Epidermal melanocyte (primary cell): ENCODE measurements at regions not wholly inside any gene's neighbourhood (a gene's known extent, or its start where the extent isn't known, plus 50 kb on each side); places are given as distances from the start of the nearest gene placed in this dataset.

ENCODE experiments used
- DNase-seq: peaks from one replicate; pipeline ENCODE4 v3.0.0; 2011; ENCODE audit warnings: low spot score; ENCODE audit not compliant: insufficient read length

DNA sequence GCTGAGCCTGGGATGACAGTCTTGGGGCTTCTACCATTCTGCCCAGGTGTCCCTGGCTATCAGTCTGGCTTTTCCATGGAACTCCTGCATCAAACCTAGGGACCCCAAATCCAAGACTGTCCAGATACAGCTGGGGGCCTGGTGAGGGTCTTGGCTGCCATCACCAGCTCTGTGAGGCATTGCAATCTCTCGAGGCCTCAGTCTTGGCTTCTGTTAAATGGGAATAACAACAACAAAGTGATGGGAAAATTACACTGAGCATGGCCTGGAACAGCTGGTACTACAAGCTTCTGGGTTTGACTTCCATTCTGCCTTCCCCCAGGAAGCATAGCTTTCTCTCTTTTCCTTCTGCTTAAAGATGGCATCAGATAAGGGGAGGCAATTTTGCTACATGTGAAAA lies 50.0 kb upstream of the LCTL start:
- no peak for DNase-seq

GRCh38 chr15:66617137-66618090 lies 51.6 kb upstream of the LCTL start:
- no peak for DNase-seq

DNA sequence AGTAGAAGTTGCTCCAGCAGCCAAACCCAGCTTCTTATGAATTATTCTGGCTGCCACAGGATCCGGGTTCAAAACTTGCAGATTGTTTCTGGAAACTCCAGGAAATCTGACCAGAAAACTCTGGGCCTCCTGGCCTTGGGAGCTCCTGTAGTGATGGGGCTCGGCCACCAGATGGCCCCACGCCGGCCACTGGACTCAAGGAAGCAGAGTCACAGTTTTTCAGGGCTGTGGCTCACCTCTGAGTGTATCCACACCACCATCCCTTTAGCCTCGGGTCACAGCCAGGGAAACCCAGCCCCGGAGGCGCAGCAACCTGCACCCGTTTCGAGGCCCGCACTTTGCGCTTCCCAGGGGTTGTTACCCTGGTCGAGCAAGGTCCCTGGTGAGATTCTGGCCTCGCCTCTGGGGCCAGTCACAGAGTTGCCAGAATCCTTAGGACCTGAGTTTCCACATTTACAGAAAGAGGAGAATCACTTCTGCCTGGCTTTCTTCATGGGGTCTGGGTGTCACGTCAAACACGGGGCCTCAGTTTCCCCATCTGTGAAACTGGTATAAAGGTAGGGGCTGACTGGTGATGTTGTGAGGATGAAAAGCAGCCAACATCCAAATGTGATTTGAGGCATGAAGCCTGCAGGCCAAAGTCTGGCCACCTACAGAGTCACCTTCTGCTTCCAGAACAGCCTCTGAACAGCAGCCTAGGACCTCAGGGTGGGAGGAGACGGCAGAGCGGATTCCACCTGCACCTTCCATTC lies 53.5 kb upstream of the LCTL start:
- peak; percentile 71 for DNase-seq

DNA sequence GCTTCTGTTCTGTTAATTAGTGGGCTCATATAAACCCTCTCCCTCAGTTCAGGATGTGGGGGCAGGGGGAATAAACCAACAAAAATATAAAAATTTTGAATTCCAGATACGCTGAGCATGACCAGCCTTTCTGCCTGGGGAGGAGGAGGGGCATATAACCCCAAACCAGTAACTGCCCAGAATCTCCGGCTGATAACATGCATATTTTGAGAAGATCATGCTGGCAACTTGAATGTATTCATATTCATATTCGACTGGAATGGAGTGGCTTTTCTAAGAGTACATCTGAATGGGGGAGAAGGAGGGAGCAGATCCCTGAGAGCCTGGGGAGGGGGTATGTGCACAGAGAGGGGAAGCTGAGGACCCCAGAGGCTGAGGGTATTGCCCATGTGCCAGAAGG lies 54.5 kb upstream of the LCTL start:
- no peak for DNase-seq

- DNase-seq = no peak
These were observed 55.0 kb upstream of the LCTL start for GRCh38 chr15:66620744-66621344.

- no peak for DNase-seq
These were observed 56.0 kb upstream of the LCTL start for GRCh38 chr15:66621491-66622467.

GRCh38 chr15:66622591-66623022 lies 56.8 kb upstream of the LCTL start:
- no peak for DNase-seq

DNA sequence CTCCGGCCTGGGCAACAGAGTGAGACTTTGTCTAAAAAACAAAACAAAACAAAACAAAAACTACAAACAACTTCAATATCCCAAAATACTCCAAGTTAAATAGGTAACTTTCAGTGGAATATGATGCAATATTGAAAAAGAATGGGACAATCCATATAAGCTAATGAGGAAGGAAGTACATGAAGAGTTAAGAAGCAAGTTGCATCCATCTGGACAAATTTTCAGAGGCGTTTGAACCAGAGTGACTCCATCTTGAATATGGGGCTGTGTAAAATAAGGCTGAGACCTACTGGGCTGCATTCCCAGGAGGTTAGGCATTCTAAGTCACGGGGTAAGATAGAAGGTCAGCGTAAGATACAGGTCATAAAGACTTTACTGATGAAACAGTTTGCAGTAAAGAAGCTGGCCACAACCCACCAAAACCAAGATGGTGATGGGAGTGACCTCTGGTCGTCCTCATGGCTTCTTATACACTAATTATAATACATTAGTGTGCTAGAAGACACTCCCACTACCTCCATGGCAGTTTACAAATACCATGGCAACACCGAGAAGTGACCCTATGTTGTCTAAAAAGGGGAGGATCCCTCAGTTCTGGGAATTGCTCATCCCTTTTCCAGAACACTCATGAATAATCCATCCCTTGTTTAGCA lies 58.1 kb upstream of the LCTL start:
- DNase-seq = no peak

GRCh38 chr15:66625531-66625930 lies 59.7 kb upstream of the LCTL start:
- no peak for DNase-seq

GRCh38 chr15:66625974-66626373 lies 60.2 kb upstream of the LCTL start:
- DNase-seq = no peak

GRCh38 chr15:66628976-66629723 lies 63.4 kb upstream of the LCTL start:
- DNase-seq = no peak

- no peak for DNase-seq
These were observed 64.2 kb upstream of the LCTL start for GRCh38 chr15:66629817-66630576.

DNA sequence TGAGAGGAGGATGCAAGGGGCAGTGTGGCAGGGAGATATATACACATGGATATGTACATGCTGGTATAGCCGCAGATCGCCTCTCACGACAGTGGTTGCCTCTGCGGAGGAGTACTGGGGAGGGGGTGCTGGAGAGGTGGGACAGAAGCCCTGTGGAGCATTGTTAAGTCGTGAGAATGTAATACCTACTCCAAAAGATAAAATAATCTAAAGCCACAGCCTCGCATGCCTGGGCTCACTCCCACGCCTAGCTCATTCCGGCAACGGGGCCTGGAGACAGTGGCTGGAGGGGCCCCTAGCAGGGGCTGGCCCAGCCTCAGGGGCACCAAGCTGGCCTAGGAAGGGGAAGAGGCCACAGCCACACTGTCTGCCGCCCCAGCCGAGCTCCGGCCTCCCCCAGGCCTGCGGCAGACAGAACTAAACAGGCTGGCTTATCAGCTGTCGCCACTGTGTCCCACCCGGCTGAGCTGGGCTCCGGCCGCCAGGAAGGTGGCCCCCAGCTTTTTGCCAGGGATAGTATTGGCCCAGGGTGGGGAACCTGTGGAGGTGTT lies 65.1 kb upstream of the LCTL start:
- no peak for DNase-seq

- no peak for DNase-seq
These were observed 65.9 kb upstream of the LCTL start for GRCh38 chr15:66631616-66632263.

DNA sequence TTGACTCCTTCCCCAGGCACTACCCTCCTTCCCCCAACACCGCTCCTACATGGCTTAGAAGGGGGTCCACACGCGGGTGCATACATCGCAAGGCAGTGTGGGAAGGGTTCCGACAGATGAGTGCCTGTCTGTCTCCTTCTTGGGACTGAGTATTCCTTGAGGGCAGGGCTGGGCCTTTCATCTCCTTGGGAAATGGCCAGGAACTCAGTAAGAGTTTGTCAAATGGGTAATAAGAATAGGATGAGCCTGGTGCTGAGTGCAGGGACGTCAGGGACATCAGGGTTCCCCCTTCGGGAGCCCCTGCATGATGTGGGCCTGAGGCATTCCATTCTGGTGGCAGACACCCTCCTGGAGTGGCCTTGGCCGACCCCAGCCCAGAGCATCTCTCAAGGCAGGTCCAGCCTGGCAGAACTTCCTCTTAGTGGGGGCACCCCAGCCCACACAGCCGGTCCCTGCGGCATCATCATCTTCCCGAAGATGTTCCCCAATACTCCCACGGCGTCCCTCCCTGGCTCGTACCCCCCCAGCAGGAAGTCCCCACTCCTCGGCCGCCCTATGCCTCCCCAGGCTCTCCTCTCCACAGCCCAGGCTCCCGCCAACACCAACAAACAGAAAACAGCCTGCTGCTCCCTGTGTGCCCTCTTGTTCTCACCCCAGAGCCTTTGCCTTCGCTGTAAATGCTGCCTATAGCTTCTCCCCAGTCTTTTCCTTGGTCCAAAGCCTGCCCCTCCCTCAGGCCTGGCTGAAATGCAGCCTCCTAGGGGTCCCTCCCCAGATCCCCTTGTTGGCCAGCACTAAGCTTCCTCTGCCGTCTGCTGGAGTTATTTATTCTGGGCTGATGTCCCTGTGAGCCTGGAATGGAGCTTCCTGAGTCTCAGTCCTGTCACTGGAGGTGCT lies 67.5 kb upstream of the LCTL start:
- DNase-seq = no peak

GRCh38 chr15:66633938-66634250 lies 68.1 kb upstream of the LCTL start:
- DNase-seq = no peak

DNA sequence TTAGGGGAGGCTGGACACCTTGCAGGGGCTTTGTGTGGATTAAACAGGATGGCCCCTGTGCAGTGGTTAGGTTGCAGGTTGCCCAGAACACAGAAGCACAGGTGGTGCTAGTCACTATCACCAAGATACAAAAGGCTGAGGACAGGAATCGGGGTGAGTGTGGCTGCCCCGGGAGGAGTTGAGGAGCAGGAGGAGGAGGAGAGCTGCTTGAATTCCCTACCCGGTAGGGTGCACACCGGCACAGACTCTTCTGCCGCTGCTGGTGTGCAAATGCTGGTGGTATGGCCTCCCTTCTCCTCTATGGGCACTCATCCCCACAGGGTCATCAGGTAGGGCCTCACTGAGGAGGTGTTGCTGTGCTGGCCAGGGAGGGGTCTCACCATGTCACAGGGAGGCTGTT lies 67.5 kb upstream of the SMAD6 start:
- DNase-seq = no peak
